ENCODE measurements at regions not wholly inside any gene's neighbourhood (a gene's known extent, or its start where the extent isn't known, plus 50 kb on each side); places are given as distances from the start of the nearest gene placed in this dataset.
"Not testable (repeated sequence)": the region's sequence is repeated elsewhere in the genome, so short reads cannot be mapped to it uniquely, and the experiment has no call there.

DNA sequence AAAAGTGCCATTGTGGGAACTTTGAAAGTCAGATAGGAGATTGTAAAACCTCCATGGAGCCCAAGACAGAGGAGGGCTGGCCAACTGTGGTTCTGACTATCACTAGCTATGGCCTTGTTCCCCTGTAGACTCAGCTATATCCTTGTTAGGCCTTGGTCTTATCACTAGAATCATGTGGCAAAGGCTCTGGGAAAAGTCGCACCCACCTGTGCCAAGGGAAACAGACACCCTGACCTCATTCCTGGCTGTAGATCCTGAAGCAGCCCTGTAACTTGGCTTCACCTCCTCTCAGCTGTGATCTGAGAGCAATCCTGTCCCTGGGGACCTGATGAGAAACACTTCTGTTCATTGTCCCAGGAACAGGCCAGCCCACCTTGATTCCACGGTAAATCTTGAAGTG is 566.2 kb downstream of the TMEM135 start:
- FAIRE-seq, result no peak
- TF ChIP-seq, protein P1, sequence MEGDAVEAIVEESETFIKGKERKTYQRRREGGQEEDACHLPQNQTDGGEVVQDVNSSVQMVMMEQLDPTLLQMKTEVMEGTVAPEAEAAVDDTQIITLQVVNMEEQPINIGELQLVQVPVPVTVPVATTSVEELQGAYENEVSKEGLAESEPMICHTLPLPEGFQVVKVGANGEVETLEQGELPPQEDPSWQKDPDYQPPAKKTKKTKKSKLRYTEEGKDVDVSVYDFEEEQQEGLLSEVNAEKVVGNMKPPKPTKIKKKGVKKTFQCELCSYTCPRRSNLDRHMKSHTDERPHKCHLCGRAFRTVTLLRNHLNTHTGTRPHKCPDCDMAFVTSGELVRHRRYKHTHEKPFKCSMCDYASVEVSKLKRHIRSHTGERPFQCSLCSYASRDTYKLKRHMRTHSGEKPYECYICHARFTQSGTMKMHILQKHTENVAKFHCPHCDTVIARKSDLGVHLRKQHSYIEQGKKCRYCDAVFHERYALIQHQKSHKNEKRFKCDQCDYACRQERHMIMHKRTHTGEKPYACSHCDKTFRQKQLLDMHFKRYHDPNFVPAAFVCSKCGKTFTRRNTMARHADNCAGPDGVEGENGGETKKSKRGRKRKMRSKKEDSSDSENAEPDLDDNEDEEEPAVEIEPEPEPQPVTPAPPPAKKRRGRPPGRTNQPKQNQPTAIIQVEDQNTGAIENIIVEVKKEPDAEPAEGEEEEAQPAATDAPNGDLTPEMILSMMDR (IDR thresholded peaks at IDR 0.05; ENCODE audit: insufficient read depth, missing control alignments), result no peak
- DNase-seq (ENCODE audit: insufficient read length, low spot score), result no peak

DNA sequence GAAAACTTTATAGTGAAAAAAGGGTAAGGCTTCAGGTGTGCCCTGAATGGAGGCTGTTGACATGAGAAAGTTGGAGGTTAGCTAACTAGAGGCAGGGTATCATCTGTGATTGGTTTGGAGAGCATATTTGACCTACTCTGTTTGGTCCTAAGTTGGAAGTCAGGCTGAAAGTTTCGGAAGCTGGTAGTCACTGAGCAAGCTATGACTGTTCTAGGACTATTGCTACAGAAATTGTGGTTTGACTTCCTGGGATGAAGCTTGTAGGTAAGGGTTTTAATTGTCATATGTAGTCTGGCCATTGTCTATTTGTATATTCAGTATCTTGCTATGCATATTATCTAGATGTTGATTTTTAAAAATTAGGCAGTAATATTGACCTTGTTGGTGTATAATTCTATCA is 565.0 kb downstream of the TMEM135 start:
- DNase-seq (ENCODE audit: insufficient read length, low spot score) (no peak), FAIRE-seq (no peak)
- TF ChIP-seq, protein P1 (IDR thresholded peaks at IDR 0.05; ENCODE audit: insufficient read depth, missing control alignments), result no peak

DNA sequence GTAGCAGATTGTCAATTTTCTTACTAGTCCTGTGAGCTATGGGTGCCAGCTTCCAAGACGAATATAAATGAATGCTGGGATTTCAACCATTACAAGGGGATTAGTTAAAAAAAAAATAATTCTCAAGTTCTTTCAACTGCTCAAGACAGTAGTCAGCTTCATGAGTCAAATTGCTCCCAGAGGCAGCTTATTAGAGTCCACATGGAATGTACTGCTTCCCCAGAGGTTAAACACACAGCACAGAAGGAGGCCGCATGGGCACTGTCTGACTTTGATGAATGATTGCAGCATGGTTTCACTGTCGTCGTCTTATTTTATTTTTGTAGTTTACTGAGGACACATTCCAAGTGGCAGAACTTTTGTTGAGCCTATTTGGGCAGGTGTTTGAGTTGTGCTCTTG is 563.2 kb downstream of the TMEM135 start:
- FAIRE-seq (no peak), DNase-seq (ENCODE audit: insufficient read length, low spot score) (no peak)
- TF ChIP-seq, protein P1 (IDR thresholded peaks at IDR 0.05; ENCODE audit: insufficient read depth, missing control alignments), result no peak

DNA sequence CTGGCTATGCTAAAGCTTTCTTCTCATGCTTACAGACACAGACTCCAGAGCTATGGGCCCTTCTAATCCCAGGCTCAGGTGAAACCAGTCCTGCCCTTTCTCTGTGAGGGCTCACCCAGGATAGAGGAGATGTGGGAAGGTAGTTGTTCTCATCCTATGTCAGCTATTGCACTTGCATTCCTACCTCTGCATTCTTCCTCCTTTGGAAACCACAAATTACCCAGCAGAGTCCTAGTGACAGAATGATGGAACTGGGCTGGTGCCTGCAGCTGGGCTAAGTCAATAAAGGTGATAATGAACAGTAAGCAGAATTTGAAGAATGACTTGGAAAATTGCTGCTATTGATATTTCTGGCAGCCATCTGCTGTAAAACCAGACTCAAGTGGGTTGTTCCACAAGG is 560.0 kb downstream of the TMEM135 start:
- no peak for DNase-seq (ENCODE audit: insufficient read length, low spot score)
- no peak for FAIRE-seq
- TF ChIP-seq, protein P1 (IDR thresholded peaks at IDR 0.05; ENCODE audit: insufficient read depth, missing control alignments), result no peak

DNA sequence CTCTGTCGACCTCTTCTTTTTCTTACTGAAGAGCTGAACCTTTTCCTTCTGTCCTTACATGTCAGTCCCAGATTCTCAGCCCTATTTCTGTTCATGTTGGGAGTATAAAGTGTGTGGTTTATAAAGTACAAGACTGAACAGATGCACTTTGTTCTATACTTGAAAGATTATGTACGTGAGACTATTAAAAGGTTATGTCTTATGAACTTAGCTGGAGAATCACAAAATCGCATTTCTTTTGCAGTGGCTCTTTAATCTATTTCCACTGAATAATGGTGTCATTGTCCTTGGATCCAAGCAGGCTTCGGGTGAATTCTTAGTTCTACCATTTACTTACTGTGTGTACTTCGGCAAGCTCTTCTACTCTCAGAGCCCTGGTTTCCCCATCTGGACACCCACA is 558.4 kb downstream of the TMEM135 start:
- no peak for DNase-seq (ENCODE audit: insufficient read length, low spot score)
- TF ChIP-seq, protein P1 (IDR thresholded peaks at IDR 0.05; ENCODE audit: insufficient read depth, missing control alignments), result no peak
- FAIRE-seq, result no peak

DNA sequence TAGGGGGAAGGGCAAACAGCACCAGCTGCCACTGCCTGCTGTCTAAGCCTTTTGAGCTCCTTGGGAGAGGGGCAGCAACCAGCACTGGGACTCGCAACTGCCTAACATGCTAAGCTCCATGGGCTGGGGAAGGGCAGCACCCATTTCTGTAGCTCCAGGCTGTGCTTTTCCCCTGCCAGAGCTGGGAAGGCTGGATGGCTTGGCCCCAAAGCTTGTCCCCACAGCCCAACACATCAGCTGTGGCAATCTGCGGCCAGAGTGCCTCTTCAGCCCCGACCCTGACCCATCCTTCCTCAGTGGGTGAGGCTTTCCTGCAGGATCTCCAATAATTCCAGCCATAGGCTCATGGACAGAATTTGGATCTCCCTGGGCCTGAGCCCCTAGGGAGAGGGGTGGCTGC is 551.3 kb downstream of the TMEM135 start:
- FAIRE-seq (no peak), DNase-seq (ENCODE audit: insufficient read length, low spot score) (no peak)
- TF ChIP-seq, protein P1 (IDR thresholded peaks at IDR 0.05; ENCODE audit: insufficient read depth, missing control alignments), result no peak

DNA sequence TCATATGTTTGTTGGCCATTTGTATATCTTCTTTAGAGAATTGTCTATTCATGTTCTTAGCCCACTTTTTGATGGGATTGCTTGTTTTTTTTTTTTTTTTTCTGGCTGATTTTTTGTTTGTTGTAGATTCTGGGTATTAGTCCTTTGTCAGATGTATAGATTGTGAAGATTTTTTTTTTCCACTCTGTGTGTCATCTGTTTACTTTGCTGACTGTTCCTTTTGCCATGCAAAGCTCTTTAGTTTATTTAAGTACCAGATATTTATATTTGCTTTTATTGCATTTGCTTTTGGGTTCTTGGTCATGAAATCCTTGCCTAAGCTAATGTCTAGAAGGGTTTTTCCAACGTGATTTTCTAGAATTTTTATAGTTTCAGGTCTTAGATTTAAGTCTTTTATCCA is 547.9 kb downstream of the TMEM135 start:
- not testable (repeated sequence) for DNase-seq (ENCODE audit: insufficient read length, low spot score); FAIRE-seq

DNA sequence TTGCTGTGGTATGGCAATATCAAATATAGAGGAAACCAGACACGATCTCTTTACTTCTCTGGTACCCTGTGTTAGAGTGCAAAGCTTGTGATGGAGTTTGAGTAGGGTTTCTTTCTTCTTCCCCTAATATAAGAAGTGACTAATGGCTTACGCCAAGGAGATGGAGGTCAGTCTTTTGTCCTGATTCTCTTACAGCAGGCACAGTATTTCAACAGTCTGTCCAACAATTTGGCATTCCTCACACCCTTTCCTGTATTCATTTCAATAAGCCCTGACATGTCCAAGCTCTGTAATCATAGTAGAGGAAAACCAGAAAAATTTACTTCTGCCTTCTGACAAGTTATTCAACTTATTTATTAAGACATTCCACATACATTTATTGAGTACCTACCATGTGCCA is 546.2 kb downstream of the TMEM135 start:
- DNase-seq (ENCODE audit: insufficient read length, low spot score) (no peak), FAIRE-seq (no peak)
- TF ChIP-seq, protein P1 (IDR thresholded peaks at IDR 0.05; ENCODE audit: insufficient read depth, missing control alignments), result no peak
